ENCODE measurements at regions not wholly inside any gene's neighbourhood (a gene's known extent, or its start where the extent isn't known, plus 50 kb on each side); places are given as distances from the start of the nearest gene placed in this dataset.

GRCh38 chr3:106913111-106913698 lies 464.0 kb upstream of the CCDC54 start:
- Mint-ChIP-seq H3K27ac (no peak overlapping the region), H3K4me1 (no peaks in the 10 kb centered on the region), H3K27me3 (no peaks in the 10 kb centered on the region), H3K4me3 (no peak overlapping the region), H3K36me3 (no peaks in the 10 kb centered on the region), H3K9me3 (ENCODE audit: low read depth) (no peaks in the 10 kb centered on the region)
- ATAC-seq = no peak
- CTCF ChIA-PET = no interaction called here
- no peak for DNase-seq

- CTCF ChIA-PET = no interaction called here
- no peak overlapping the region for H3K27ac Mint-ChIP-seq
- no peaks in the 10 kb centered on the region for H3K27me3 Mint-ChIP-seq
- H3K4me1 Mint-ChIP-seq = no peaks in the 10 kb centered on the region
- no peaks in the 10 kb centered on the region for H3K9me3 Mint-ChIP-seq (ENCODE audit: low read depth)
- H3K36me3 Mint-ChIP-seq = no peaks in the 10 kb centered on the region
- ATAC-seq = no peak
- no peak overlapping the region for H3K4me3 Mint-ChIP-seq
- no peak for DNase-seq
Measured at GRCh38 chr3:106913966-106914365, 463.3 kb upstream of the CCDC54 start.

DNA sequence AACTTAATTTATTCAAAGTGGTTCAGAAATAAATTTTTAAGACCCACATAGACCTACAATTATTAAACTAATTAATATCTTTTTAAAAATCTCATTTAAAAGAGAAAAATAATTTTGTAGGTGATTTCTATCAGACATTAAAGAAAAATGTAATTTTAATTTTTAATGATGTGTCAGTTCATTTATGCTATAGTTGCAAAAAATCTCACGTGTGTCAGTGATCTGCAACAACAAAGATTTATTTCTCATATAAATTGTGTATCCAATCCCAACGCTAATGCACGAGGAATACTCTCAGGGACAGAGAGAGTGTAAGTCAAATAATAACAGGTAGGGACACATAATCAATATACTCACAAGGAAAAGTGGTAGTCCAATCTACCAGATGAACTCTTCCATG lies 456.6 kb upstream of the CCDC54 start:
- no peak for DNase-seq
- Mint-ChIP-seq H3K4me1 (no peaks in the 10 kb centered on the region), H3K27ac (no peak overlapping the region), H3K4me3 (no peak overlapping the region), H3K9me3 (ENCODE audit: low read depth) (no peaks in the 10 kb centered on the region), H3K36me3 (no peaks in the 10 kb centered on the region), H3K27me3 (no peaks in the 10 kb centered on the region)
- CTCF ChIA-PET = no interaction called here
- no peak for ATAC-seq

DNA sequence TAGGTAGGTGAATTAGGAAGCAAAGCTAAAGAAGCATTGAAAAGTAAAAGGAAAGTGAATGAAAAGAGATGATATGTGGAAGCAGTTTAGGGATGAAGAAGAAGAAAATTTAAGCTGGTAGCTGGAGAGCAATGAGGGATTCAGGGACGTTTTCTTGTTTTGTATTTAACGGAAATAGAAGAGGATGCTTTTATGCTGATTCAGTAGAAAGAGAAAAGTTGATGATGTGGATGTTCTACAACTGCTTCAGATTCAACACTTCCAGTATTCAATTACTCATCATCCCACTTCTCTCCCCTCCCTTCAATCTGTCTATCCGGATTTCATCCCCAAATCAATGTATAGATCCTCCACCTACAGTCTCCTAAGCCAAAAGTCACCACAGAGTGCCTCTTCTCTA lies 448.2 kb upstream of the CCDC54 start:
- CTCF ChIA-PET = no interaction called here
- no peaks in the 10 kb centered on the region for H3K36me3 Mint-ChIP-seq
- H3K4me1 Mint-ChIP-seq = no peaks in the 10 kb centered on the region
- H3K27me3 Mint-ChIP-seq = no peaks in the 10 kb centered on the region
- H3K4me3 Mint-ChIP-seq = no peak overlapping the region
- ATAC-seq (no peak), DNase-seq (no peak)
- H3K9me3 Mint-ChIP-seq (ENCODE audit: low read depth) = no peaks in the 10 kb centered on the region
- H3K27ac Mint-ChIP-seq = no peak overlapping the region

GRCh38 chr3:106930086-106930485 lies 447.2 kb upstream of the CCDC54 start:
- ATAC-seq = no peak
- DNase-seq = no peak
- no peaks in the 10 kb centered on the region for H3K27me3 Mint-ChIP-seq
- no peak overlapping the region for H3K27ac Mint-ChIP-seq
- no peaks in the 10 kb centered on the region for H3K9me3 Mint-ChIP-seq (ENCODE audit: low read depth)
- CTCF ChIA-PET = no interaction called here
- H3K4me1 Mint-ChIP-seq = no peaks in the 10 kb centered on the region
- H3K36me3 Mint-ChIP-seq = no peaks in the 10 kb centered on the region
- H3K4me3 Mint-ChIP-seq = no peak overlapping the region

DNA sequence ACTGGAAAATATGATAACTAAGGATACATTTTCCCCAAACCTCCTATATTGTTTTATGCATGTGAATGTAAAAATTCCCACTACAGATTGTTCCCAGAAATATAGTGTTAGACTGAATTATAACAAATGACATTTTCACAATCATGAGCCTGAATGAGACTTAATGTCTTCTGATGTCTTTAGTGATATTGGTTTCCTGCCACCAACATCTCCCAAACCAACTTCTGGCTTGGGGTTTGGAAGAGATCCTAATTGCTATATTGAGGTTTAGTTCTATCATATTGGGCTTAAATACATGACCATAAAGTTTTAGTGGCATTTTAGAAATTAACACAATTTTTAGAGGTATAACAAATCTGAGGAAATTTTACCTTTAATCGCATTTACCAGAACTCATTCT lies 445.3 kb upstream of the CCDC54 start:
- no peaks in the 10 kb centered on the region for H3K4me1 Mint-ChIP-seq
- CTCF ChIA-PET = no interaction called here
- H3K9me3 Mint-ChIP-seq (ENCODE audit: low read depth) = no peaks in the 10 kb centered on the region
- no peak for ATAC-seq
- no peak overlapping the region for H3K27ac Mint-ChIP-seq
- H3K4me3 Mint-ChIP-seq = no peak overlapping the region
- no peak for DNase-seq
- H3K36me3 Mint-ChIP-seq = no peaks in the 10 kb centered on the region
- no peaks in the 10 kb centered on the region for H3K27me3 Mint-ChIP-seq

DNA sequence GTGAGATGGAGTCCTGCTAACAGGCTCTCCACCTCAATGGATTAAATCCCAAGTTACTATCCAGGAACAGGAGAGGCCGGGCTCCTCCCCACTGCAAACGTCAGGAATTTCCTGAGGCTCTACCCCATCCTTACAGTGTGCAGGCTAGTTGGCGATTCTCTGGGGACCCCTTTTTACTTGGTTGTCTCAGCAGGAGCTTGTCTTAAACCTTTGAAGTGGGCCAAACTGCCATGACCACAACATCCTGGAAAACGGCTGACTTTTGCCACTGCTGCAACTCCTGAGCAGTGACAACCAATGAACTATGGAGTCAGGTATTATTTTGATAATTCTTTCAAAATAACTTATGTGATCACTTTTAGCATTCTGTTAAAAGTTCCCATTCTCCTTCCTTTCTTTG lies 440.9 kb upstream of the CCDC54 start:
- no peak for DNase-seq
- no peaks in the 10 kb centered on the region for H3K36me3 Mint-ChIP-seq
- no peaks in the 10 kb centered on the region for H3K4me1 Mint-ChIP-seq
- H3K4me3 Mint-ChIP-seq = no peak overlapping the region
- CTCF ChIA-PET = no interaction called here
- no peak for ATAC-seq
- no peaks in the 10 kb centered on the region for H3K27me3 Mint-ChIP-seq
- H3K27ac Mint-ChIP-seq = no peak overlapping the region
- peaks cover 2% of the 10 kb centered on the region for H3K9me3 Mint-ChIP-seq (ENCODE audit: low read depth)

DNA sequence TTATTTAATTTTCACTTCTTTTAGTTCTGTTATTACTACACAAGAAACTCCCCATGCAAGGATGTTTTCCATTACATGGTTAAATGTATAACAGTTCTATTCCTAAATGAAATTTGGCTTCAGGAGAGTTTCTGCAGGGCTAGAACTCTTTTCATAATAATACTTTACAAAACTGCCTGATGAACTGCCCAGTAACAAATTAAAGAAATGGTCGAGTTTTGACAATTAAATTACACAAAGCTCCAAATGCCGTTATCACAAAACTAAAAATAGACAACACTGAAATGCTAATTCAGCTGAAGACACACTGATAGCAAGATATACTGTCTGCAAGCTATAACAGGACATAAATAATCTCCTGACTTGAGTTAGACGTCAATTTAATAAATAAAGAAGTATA lies 435.2 kb upstream of the CCDC54 start:
- H3K36me3 Mint-ChIP-seq = no peaks in the 10 kb centered on the region
- H3K27me3 Mint-ChIP-seq = no peaks in the 10 kb centered on the region
- H3K9me3 Mint-ChIP-seq (ENCODE audit: low read depth) = peaks cover 2% of the 10 kb centered on the region
- CTCF ChIA-PET = interaction anchor here (1.1 kb wide), 1 partner anchor 18 kb away, joined by 3 read pairs; no protein-coding TSS in a partner anchor
- DNase-seq (no peak), ATAC-seq (no peak)
- H3K27ac Mint-ChIP-seq = no peak overlapping the region
- H3K4me1 Mint-ChIP-seq = no peaks in the 10 kb centered on the region
- no peak overlapping the region for H3K4me3 Mint-ChIP-seq

GRCh38 chr3:106943071-106943470 lies 434.2 kb upstream of the CCDC54 start:
- H3K4me1 Mint-ChIP-seq = no peaks in the 10 kb centered on the region

GRCh38 chr3:106945435-106945834 lies 431.8 kb upstream of the CCDC54 start:
- Mint-ChIP-seq H3K4me3 (no peak overlapping the region), H3K9me3 (ENCODE audit: low read depth) (no peaks in the 10 kb centered on the region), H3K27me3 (no peaks in the 10 kb centered on the region), H3K27ac (no peak overlapping the region), H3K4me1 (no peaks in the 10 kb centered on the region), H3K36me3 (no peaks in the 10 kb centered on the region)
- no peak for ATAC-seq
- no peak for DNase-seq
- CTCF ChIA-PET = no interaction called here

More at GRCh38 chr3:106943071-106943470, 434.2 kb upstream of the CCDC54 start:
- no peak overlapping the region for H3K27ac Mint-ChIP-seq
- H3K4me3 Mint-ChIP-seq = no peak overlapping the region
- CTCF ChIA-PET = no interaction called here
- H3K9me3 Mint-ChIP-seq (ENCODE audit: low read depth) = peaks cover 2% of the 10 kb centered on the region
- ATAC-seq (no peak), DNase-seq (no peak)
- H3K27me3 Mint-ChIP-seq = no peaks in the 10 kb centered on the region
- no peaks in the 10 kb centered on the region for H3K36me3 Mint-ChIP-seq

DNA sequence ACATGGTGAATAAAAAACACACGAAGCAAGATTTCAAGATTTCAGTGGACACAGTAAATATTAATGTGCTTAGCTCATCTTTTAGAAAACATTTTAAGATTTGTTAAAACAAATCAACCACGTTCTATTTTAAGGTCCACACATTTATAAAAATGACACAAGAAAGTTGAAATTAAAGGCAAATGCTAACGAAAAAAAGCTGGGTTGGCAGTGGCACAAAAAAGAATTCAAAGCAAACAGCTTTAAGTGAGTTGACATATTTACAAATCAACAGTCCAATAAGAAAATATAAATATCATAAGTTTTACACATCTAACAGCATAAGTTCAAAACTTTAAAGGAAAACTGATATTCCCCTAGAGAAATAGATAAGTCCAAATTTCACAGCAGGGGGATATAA lies 430.4 kb upstream of the CCDC54 start:
- no peak overlapping the region for H3K27ac Mint-ChIP-seq
- ATAC-seq = no peak
- H3K27me3 Mint-ChIP-seq = no peaks in the 10 kb centered on the region
- no peaks in the 10 kb centered on the region for H3K36me3 Mint-ChIP-seq
- DNase-seq = no peak
- CTCF ChIA-PET = no interaction called here
- no peaks in the 10 kb centered on the region for H3K4me1 Mint-ChIP-seq
- no peak overlapping the region for H3K4me3 Mint-ChIP-seq
- no peaks in the 10 kb centered on the region for H3K9me3 Mint-ChIP-seq (ENCODE audit: low read depth)

GRCh38 chr3:106957029-106957428 lies 420.2 kb upstream of the CCDC54 start:
- Mint-ChIP-seq H3K36me3 (no peaks in the 10 kb centered on the region), H3K9me3 (ENCODE audit: low read depth) (no peaks in the 10 kb centered on the region), H3K4me3 (no peak overlapping the region), H3K27ac (no peak overlapping the region), H3K4me1 (no peaks in the 10 kb centered on the region), H3K27me3 (no peaks in the 10 kb centered on the region)
- no peak for ATAC-seq
- no peak for DNase-seq
- CTCF ChIA-PET = no interaction called here

DNA sequence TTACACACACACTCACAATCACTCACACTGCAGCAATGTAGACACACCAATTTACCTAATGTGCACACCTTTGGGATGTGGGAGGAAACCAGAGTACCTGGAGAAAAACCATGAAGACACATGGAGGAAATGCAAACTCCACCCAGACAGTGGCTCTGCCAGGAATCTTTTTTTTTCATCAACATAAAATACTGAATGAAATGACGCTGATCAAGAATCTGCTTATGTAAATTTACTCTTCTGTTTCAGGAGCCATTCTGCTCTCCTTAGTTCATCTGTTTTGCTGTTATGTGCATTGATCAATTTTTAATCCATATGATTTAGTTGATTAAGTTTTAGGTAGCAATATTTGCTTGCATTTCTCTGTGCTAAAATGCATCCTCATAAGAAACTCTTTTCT lies 414.2 kb upstream of the CCDC54 start:
- no peaks in the 10 kb centered on the region for H3K4me1 Mint-ChIP-seq
- H3K36me3 Mint-ChIP-seq = no peaks in the 10 kb centered on the region
- no peaks in the 10 kb centered on the region for H3K27me3 Mint-ChIP-seq
- ATAC-seq = no peak
- no peaks in the 10 kb centered on the region for H3K9me3 Mint-ChIP-seq (ENCODE audit: low read depth)
- DNase-seq = no peak
- H3K4me3 Mint-ChIP-seq = no peak overlapping the region
- H3K27ac Mint-ChIP-seq = no peak overlapping the region
- CTCF ChIA-PET = no interaction called here

- Mint-ChIP-seq H3K4me1 (no peaks in the 10 kb centered on the region), H3K27ac (no peak overlapping the region), H3K36me3 (no peaks in the 10 kb centered on the region), H3K27me3 (no peaks in the 10 kb centered on the region), H3K9me3 (ENCODE audit: low read depth) (no peaks in the 10 kb centered on the region), H3K4me3 (no peak overlapping the region)
- CTCF ChIA-PET = no interaction called here
- ATAC-seq (no peak), DNase-seq (no peak)
Measured at GRCh38 chr3:106963442-106963841, 413.8 kb upstream of the CCDC54 start.

DNA sequence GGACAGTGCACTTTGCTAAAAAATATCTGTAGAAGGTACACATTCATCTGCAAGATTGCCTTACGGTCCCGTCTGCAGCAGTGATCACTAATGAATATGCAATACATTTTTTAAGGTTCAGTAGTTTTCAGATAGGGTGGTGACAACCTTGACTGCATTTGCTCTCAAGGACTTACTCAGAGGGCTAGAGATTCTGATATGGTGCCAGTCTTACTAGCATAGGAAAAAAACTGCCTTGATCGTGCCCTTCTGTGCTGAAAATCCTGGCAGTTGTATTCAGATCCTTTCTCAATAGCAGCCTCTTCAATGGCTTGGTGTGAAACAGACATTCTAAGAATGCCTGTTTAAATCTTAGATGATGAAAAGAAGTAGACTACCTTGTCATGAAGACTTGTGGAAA lies 411.9 kb upstream of the CCDC54 start:
- H3K27me3 Mint-ChIP-seq = no peaks in the 10 kb centered on the region
- no peaks in the 10 kb centered on the region for H3K4me1 Mint-ChIP-seq
- CTCF ChIA-PET = no interaction called here

More for the DNA sequence above, 411.9 kb upstream of the CCDC54 start:
- Mint-ChIP-seq H3K27ac (no peak overlapping the region), H3K4me3 (no peak overlapping the region), H3K9me3 (ENCODE audit: low read depth) (no peaks in the 10 kb centered on the region), H3K36me3 (no peaks in the 10 kb centered on the region)
- ATAC-seq = no peak
- no peak for DNase-seq

All from activated CD8-positive, alpha-beta memory T cell treated with anti-CD3 and anti-CD28 coated beads, Interleukin-2, amount 10 ng/mL, durations not matched to agents 7 days and 5 days (primary cell).